GM12878 (cell line): ENCODE measurements at regions not wholly inside any gene's neighbourhood (a gene's known extent, or its start where the extent isn't known, plus 50 kb on each side); places are given as distances from the start of the nearest gene placed in this dataset.

Source experiments
- EP300 ChIP-seq, 2 experiments: fragments of 150-350 bp in 1 of 2; IDR thresholded peaks; 2 replicates each; pipeline ENCODE4 v1.6.1; 2011 to 2012; ENCODE audit warnings: low read depth in 2 of 2, low read length in 2 of 2, borderline replicate concordance in 1 of 2, improper control_type of control experiment in 1 of 2, inconsistent platforms in 1 of 2; ENCODE audit not compliant: control insufficient read depth in 1 of 2
- ESRRA ChIP-seq: IDR thresholded peaks from 2 replicates; pipeline ENCODE4 v1.6.1; 2012; ENCODE audit warnings: mild to moderate bottlenecking, low read length, improper control_type of control experiment
- IKZF1 ChIP-seq: fragments of 450-650 bp; conservative IDR thresholded peaks from 2 replicates; pipeline ENCODE4 v1.6.1; 2017; ENCODE audit warnings: antibody characterized with exemption, mild to moderate bottlenecking
- IKZF2 ChIP-seq, 2 experiments: fragments of 450-650 bp; IDR thresholded peaks; 2 replicates each; pipeline ENCODE4 v1.6.1; 2017; ENCODE audit warnings: mild to moderate bottlenecking in 2 of 2, moderate library complexity in 2 of 2
- KDM1A ChIP-seq: fragments of 200-600 bp; sonication (generic); IDR thresholded peaks from 2 replicates; pipeline ENCODE4 v1.6.1; 2016; ENCODE audit warnings: borderline replicate concordance
- NR2C1 ChIP-seq: fragments of 450-650 bp; IDR thresholded peaks from 2 replicates; pipeline ENCODE4 v1.6.1; 2017; ENCODE audit warnings: antibody characterized with exemption, mild to moderate bottlenecking, moderate library complexity
- POLR2AphosphoS5 ChIP-seq: IDR thresholded peaks from 2 replicates; pipeline ENCODE4 v1.6.1; 2011; ENCODE audit warnings: mild to moderate bottlenecking, low read length, inconsistent platforms
- SREBF1 ChIP-seq: IDR thresholded peaks from 2 replicates; pipeline ENCODE4 v1.6.1; 2012; ENCODE audit warnings: mild to moderate bottlenecking, low read length
- YY1 ChIP-seq: IDR thresholded peaks from 2 replicates; pipeline ENCODE4 v1.6.1; 2011; ENCODE audit warnings: low read depth, mild to moderate bottlenecking, low read length
- ZNF384 ChIP-seq: IDR thresholded peaks from 2 replicates; pipeline ENCODE4 v1.6.1; 2012; ENCODE audit warnings: low read depth, mild to moderate bottlenecking, low read length, improper control_type of control experiment, borderline replicate concordance
- TF ChIP-seq, protein P1 (sequence below), 3 experiments: IDR thresholded peaks in 2 of 3; conservative IDR thresholded peaks in 1 of 3; 2 replicates each; pipeline ENCODE4 v1.5.1; 2011; ENCODE audit warnings: low read depth in 3 of 3, low read length in 3 of 3, mild to moderate bottlenecking in 3 of 3, control low read depth in 2 of 3, moderate library complexity in 2 of 3, inconsistent platforms in 1 of 3, mixed read lengths in 1 of 3; ENCODE audit not compliant: control insufficient read depth in 2 of 3, insufficient read depth in 1 of 3; ENCODE audit errors: extremely low read depth in 1 of 3
- TF ChIP-seq, protein P2 (sequence below): IDR thresholded peaks from 2 replicates; pipeline ENCODE4 v1.6.1; 2012; ENCODE audit warnings: mild to moderate bottlenecking, low read depth, low read length

DNA sequence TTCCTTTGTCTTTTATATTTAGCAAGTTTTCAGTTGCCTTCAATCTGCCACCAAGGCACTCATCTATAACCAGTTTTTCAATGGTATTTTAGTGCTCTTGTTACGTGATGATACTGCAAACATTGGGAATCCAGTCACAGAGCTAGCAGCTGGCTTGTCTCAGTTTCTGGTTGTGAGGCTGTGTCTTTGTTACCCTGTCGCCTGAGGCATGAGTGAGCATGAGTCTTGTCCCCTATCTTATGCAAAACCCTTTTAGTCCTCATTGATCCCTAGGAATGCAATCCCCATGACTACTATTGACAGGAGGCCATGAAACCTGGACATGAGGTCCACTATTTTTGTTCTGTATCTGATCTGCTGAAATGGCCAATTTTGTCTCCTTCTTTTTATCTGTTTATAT lies 391.0 kb downstream of the LMO7 start:
- TF ChIP-seq POLR2AphosphoS5: no peak
- no peak for TF ChIP-seq NR2C1
- no peak for TF ChIP-seq YY1
- TF ChIP-seq SREBF1: no peak
- TF ChIP-seq, protein P1, sequence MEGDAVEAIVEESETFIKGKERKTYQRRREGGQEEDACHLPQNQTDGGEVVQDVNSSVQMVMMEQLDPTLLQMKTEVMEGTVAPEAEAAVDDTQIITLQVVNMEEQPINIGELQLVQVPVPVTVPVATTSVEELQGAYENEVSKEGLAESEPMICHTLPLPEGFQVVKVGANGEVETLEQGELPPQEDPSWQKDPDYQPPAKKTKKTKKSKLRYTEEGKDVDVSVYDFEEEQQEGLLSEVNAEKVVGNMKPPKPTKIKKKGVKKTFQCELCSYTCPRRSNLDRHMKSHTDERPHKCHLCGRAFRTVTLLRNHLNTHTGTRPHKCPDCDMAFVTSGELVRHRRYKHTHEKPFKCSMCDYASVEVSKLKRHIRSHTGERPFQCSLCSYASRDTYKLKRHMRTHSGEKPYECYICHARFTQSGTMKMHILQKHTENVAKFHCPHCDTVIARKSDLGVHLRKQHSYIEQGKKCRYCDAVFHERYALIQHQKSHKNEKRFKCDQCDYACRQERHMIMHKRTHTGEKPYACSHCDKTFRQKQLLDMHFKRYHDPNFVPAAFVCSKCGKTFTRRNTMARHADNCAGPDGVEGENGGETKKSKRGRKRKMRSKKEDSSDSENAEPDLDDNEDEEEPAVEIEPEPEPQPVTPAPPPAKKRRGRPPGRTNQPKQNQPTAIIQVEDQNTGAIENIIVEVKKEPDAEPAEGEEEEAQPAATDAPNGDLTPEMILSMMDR (IDR thresholded peaks at IDR 0.05 in 2 of 3, conservative IDR thresholded peaks at IDR 0.05 in 1 of 3; ENCODE audit: control insufficient read depth in 2 of 3, extremely low read depth in 1 of 3, insufficient read depth in 1 of 3, low read depth in 3 of 3, low read length in 3 of 3): no peak
- no peak for TF ChIP-seq KDM1A
- TF ChIP-seq, protein P2, sequence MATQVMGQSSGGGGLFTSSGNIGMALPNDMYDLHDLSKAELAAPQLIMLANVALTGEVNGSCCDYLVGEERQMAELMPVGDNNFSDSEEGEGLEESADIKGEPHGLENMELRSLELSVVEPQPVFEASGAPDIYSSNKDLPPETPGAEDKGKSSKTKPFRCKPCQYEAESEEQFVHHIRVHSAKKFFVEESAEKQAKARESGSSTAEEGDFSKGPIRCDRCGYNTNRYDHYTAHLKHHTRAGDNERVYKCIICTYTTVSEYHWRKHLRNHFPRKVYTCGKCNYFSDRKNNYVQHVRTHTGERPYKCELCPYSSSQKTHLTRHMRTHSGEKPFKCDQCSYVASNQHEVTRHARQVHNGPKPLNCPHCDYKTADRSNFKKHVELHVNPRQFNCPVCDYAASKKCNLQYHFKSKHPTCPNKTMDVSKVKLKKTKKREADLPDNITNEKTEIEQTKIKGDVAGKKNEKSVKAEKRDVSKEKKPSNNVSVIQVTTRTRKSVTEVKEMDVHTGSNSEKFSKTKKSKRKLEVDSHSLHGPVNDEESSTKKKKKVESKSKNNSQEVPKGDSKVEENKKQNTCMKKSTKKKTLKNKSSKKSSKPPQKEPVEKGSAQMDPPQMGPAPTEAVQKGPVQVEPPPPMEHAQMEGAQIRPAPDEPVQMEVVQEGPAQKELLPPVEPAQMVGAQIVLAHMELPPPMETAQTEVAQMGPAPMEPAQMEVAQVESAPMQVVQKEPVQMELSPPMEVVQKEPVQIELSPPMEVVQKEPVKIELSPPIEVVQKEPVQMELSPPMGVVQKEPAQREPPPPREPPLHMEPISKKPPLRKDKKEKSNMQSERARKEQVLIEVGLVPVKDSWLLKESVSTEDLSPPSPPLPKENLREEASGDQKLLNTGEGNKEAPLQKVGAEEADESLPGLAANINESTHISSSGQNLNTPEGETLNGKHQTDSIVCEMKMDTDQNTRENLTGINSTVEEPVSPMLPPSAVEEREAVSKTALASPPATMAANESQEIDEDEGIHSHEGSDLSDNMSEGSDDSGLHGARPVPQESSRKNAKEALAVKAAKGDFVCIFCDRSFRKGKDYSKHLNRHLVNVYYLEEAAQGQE: no peak
- TF ChIP-seq IKZF1: no peak
- TF ChIP-seq ZNF384: no peak
- TF ChIP-seq EP300 (IDR thresholded peaks at IDR 0.05; ENCODE audit: borderline replicate concordance in 1 of 2, control insufficient read depth in 1 of 2, low read depth in 2 of 2, low read length in 2 of 2): no peak
- no peak for TF ChIP-seq IKZF2 (IDR thresholded peaks at IDR 0.05)
- no peak for TF ChIP-seq ESRRA
